ENCODE measurements at regions not wholly inside any gene's neighbourhood (a gene's known extent, or its start where the extent isn't known, plus 50 kb on each side); places are given as distances from the start of the nearest gene placed in this dataset.

- H3K9me3 ChIP-seq (replicated peaks; ENCODE audit: control insufficient read depth, insufficient read depth, low read length), result no peaks in the 10 kb centered on the region
- intact Hi-C loops (cut with micrococcal nuclease; ENCODE audit: unreplicated experiment), result no loop called here
- CTCF ChIA-PET, result interaction anchor here (1.1 kb wide), 1 partner anchor 8 kb away, joined by 3 read pairs; no protein-coding TSS in a partner anchor
- POLR2A ChIA-PET, result interaction anchor here (0.7 kb wide), 1 partner anchor 15 kb away, joined by 3 read pairs; no protein-coding TSS in a partner anchor
- FAIRE-seq (no peak), DNase-seq (ENCODE audit: low read depth, low spot score) (no peak), ATAC-seq (peak; percentile 46)
- H3K4me2 ChIP-seq (ENCODE audit: control insufficient read depth, insufficient read depth), result no peak overlapping the region; the same call in 1 of the 2 replicates
- no peak overlapping the region for H3K4me3 ChIP-seq
- SMC1A ChIA-PET (ENCODE audit: uncharacterized antibody, unreplicated experiment), result no interaction called here
- TF ChIP-seq ZBTB40 (IDR thresholded peaks at IDR 0.05; ENCODE audit: borderline replicate concordance), result no peak
- no peak for TF ChIP-seq TCF12 (IDR thresholded peaks at IDR 0.05; ENCODE audit: low read depth, low read length)
- TF ChIP-seq MEF2A (IDR thresholded peaks at IDR 0.05; ENCODE audit: insufficient read depth, low read depth, low read length), result 0 out of 2 replicates have a peak, but pooled peaks have one; percentile 39
- no peak for TF ChIP-seq ZNF217 (IDR thresholded peaks at IDR 0.05)
- TF ChIP-seq E4F1 (IDR thresholded peaks at IDR 0.05; ENCODE audit: borderline replicate concordance, partially characterized antibody), result no peak
- no peak for TF ChIP-seq BMI1 (IDR thresholded peaks at IDR 0.05; ENCODE audit: borderline replicate concordance)
- TF ChIP-seq RUNX3 (IDR thresholded peaks at IDR 0.05; ENCODE audit: low read length), result peak; percentile 13; the same call in 1 of the 2 replicates
- no peak for TF ChIP-seq EED (IDR thresholded peaks at IDR 0.05; ENCODE audit: low read depth)
- no peaks in the 10 kb centered on the region for H3K36me3 ChIP-seq (ENCODE audit: control insufficient read depth in 2 of 2, insufficient read depth in 2 of 2, low read length in 1 of 2)
- H2AFZ ChIP-seq (ENCODE audit: control insufficient read depth, low read depth, low read length), result peak overlapping the region; percentile 51; the same call in 1 of the 2 replicates
- no peak overlapping the region for H3K27ac ChIP-seq (ENCODE audit: control insufficient read depth, insufficient read depth)
- no peaks in the 10 kb centered on the region for H3K79me2 ChIP-seq (ENCODE audit: control insufficient read depth, insufficient read depth, low read length)
- no peak overlapping the region for H3K9ac ChIP-seq (ENCODE audit: control insufficient read depth, insufficient read depth, low read length)
- in situ Hi-C loops (cut with MboI), result no loop called here
- no TSS peak for BruUV-seq (replicated peaks)
- RAD21 ChIA-PET (ENCODE audit: unreplicated experiment), result interaction anchor here (1.0 kb wide), 1 partner anchor 17 kb away, joined by 3 read pairs; no protein-coding TSS in a partner anchor
- H3K27me3 ChIP-seq (replicated peaks in 1 of 2; ENCODE audit: control insufficient read depth in 2 of 2, insufficient read depth in 2 of 2, low read length in 1 of 2), result no peaks in the 10 kb centered on the region
- WGBS (ENCODE audit: insufficient coverage, insufficient replicate concordance, low lambda C conversion rate, missing lambda C conversion rate), result 18% methylated on average over 13 of the region's 13 CpGs
- peaks cover 4% of the 10 kb centered on the region; the same call in 1 of the 2 replicates for H3K4me1 ChIP-seq (ENCODE audit: control insufficient read depth, insufficient read depth, low read length)
- H4K20me1 ChIP-seq (ENCODE audit: control insufficient read depth, insufficient read depth), result no peaks in the 10 kb centered on the region
These were observed 64.0 kb upstream of the ACSL1 start for GRCh38 chr4:184889666-184890335.
